Stomach (tissue), 8 donors: ENCODE measurements at regions not wholly inside any gene's neighbourhood (a gene's known extent, or its start where the extent isn't known, plus 50 kb on each side); places are given as distances from the start of the nearest gene placed in this dataset.

Experiments used
- DNase-seq, 2 donors: peaks; one replicate each; pipeline versions ENCODE4 v3.0.0 to v3.0.0-alpha.2; 2013 to 2019
- H3K27ac ChIP-seq, 5 donors: fragments of 200-600 bp in 4 of 5; sonication (generic) in 4 of 5; one replicate each; pipeline ENCODE4 v1.5.1; 2013 to 2019; ENCODE audit warnings: mild to moderate bottlenecking in 1 of 5, moderate library complexity in 1 of 5
- H3K27me3 ChIP-seq, 3 donors: fragments of 200-600 bp; sonication (generic); one replicate each; pipeline ENCODE4 v1.5.1; 2017 to 2019; ENCODE audit warnings: mixed run types in 1 of 3
- H3K36me3 ChIP-seq, 4 donors: fragments of 200-600 bp; sonication (generic); 1 replicate in 3 of 4; 2 replicates in 1 of 4; pipeline ENCODE4 v1.5.1; 2016 to 2019
- H3K4me1 ChIP-seq, 4 donors: fragments of 200-600 bp; sonication (generic); one replicate each; pipeline ENCODE4 v1.5.1; 2016 to 2019
- H3K4me3 ChIP-seq, 4 donors: fragments of 200-600 bp; sonication (generic) in 3 of 4; one replicate each; pipeline ENCODE4 v1.5.1; 2016 to 2019; ENCODE audit warnings: mild to moderate bottlenecking in 1 of 4
- H3K9me3 ChIP-seq, 4 donors: fragments of 200-600 bp; sonication (generic); one replicate each; pipeline ENCODE4 v1.5.1; 2016 to 2019
- CTCF ChIP-seq, 7 experiments: fragments of 450-650 bp in 4 of 7; fragments of 200-600 bp in 3 of 7; sonication (generic) in 3 of 7; IDR thresholded peaks; one replicate each; pipeline ENCODE4 v1.5.1; 2016 to 2019; ENCODE audit warnings: antibody characterized with exemption in 7 of 7, control low read depth in 2 of 7, mild to moderate bottlenecking in 1 of 7
- EP300 ChIP-seq: sonication (generic); formaldehyde crosslinking; IDR thresholded peaks from one replicate; pipeline ENCODE4 v1.6.1; 2017; ENCODE audit warnings: antibody characterized with exemption
- POLR2A ChIP-seq, 4 donors: fragments of 450-650 bp; IDR thresholded peaks; one replicate each; pipeline ENCODE4 v1.6.1; 2016; ENCODE audit warnings: antibody characterized with exemption in 4 of 4, control low read depth in 2 of 4, mild to moderate bottlenecking in 1 of 4, moderate library complexity in 1 of 4
- POLR2AphosphoS5 ChIP-seq, 3 donors: sonication (generic); formaldehyde crosslinking; IDR thresholded peaks; one replicate each; pipeline ENCODE4 v1.6.1; 2016; ENCODE audit warnings: antibody characterized with exemption in 3 of 3
- WGBS, 5 donors: extraction: QIAGEN DNeasy Blood & Tissue Kit in 3 of 5; methylation state at CpG; one replicate each; pipeline versions ENCODE4 v1.1.5 to v1.1.7; 2013 to 2018; 5-methylcytosine and 5-hydroxymethylcytosine counted together
- intact Hi-C: fragments of 100-400 bp; cut with DNase I; formaldehyde crosslinking; loops from one replicate; pipeline ENCODE4 v1.15.1; 2023; ENCODE audit warnings: low total_unique reads
- donor health status: healthy with polysubstance abuse.
- donor health status: Bipolar disorder and iron deficiency.
- donor health status: healthy.

DNA sequence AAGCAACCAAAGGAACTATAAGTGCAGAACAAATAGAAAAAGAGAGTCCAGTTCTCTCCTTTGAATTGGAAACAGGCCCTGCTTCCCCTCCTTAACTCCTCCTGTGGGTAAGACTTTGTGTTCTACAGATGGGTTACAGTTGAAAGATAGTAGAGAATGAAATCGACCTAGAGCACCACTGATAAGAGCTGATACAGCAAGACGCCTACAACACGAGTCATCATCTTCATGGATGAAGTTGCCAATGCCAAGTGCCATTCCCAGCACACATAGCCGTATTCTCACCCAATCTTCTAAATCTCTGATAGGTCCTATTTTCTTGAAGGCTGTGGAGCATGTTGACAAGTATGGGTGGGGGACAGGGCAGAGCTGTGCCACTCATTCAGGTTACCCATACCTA, 99.8 kb upstream of the CAMK1G start:
- DNase-seq = no peak
- Histone ChIP-seq H3K27me3 (no peaks in the 10 kb centered on the region), H3K4me1 (no peaks in the 10 kb centered on the region), H3K9me3 (no peaks in the 10 kb centered on the region), H3K27ac (no peak overlapping the region), H3K4me3 (no peak overlapping the region), H3K36me3 (no peaks in the 10 kb centered on the region)
- TF ChIP-seq EP300 (no peak), POLR2A (IDR thresholded peaks at IDR 0.05) (no peak), CTCF (IDR thresholded peaks at IDR 0.05) (no peak), POLR2AphosphoS5 (IDR thresholded peaks at IDR 0.05) (no peak)
- intact Hi-C loops = no loop called here
- 66 to 81% (median 76%) methylated on average over 4 of the region's 4 CpGs for WGBS, 5 donors

DNA sequence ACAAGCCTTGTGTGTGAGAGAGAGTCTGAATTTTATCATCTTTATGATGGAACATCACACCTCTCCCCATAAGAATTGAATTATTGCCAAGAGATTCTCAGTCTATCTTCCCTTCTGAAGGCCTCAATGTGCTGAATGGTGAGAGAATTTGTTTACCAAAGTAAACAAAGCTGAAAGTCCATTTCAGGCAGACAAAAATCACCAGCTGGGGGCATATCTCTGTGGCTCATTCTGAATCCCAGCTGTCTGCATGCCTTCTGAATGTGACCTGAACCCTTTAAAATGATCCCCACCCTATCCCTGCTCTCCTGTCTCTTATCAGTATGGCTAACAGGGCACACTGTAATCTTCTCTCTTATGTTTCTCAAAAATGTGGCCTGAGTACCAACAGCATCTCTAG, 99.1 kb upstream of the CAMK1G start:
- Histone ChIP-seq H3K27ac (no peak overlapping the region), H3K4me1 (no peaks in the 10 kb centered on the region), H3K27me3 (no peaks in the 10 kb centered on the region), H3K4me3 (no peak overlapping the region), H3K9me3 (no peaks in the 10 kb centered on the region), H3K36me3 (no peaks in the 10 kb centered on the region)
- DNase-seq = no peak
- intact Hi-C loops = no loop called here
- TF ChIP-seq POLR2AphosphoS5 (IDR thresholded peaks at IDR 0.05) (no peak), CTCF (IDR thresholded peaks at IDR 0.05) (no peak), POLR2A (IDR thresholded peaks at IDR 0.05) (no peak), EP300 (no peak)

- Histone ChIP-seq H3K27me3 (no peaks in the 10 kb centered on the region), H3K27ac (no peak overlapping the region), H3K9me3 (no peaks in the 10 kb centered on the region), H3K36me3 (no peaks in the 10 kb centered on the region), H3K4me3 (no peak overlapping the region), H3K4me1 (no peaks in the 10 kb centered on the region)
- DNase-seq = peak in 1 of 2 donors; percentile 72
- no peak for TF ChIP-seq POLR2A (IDR thresholded peaks at IDR 0.05)
- TF ChIP-seq POLR2AphosphoS5 (IDR thresholded peaks at IDR 0.05) = no peak
- TF ChIP-seq CTCF (IDR thresholded peaks at IDR 0.05) = no peak
- TF ChIP-seq EP300 = no peak
- intact Hi-C loops = no loop called here
- WGBS, 5 donors = 68 to 90% (median 81%) methylated on average over 2 of the region's 2 CpGs
Measured at GRCh38 chr1:209485167-209485566, 98.3 kb upstream of the CAMK1G start.

GRCh38 chr1:209485751-209486150, 97.8 kb upstream of the CAMK1G start:
- Histone ChIP-seq H3K36me3 (no peaks in the 10 kb centered on the region), H3K9me3 (no peaks in the 10 kb centered on the region), H3K27ac (no peak overlapping the region), H3K4me3 (no peak overlapping the region), H3K4me1 (no peaks in the 10 kb centered on the region), H3K27me3 (no peaks in the 10 kb centered on the region)
- intact Hi-C loops = no loop called here
- TF ChIP-seq EP300 = no peak
- WGBS, 5 donors = 74 to 83% (median 82%) methylated on average over 3 of the region's 3 CpGs
- no peak for DNase-seq

DNA sequence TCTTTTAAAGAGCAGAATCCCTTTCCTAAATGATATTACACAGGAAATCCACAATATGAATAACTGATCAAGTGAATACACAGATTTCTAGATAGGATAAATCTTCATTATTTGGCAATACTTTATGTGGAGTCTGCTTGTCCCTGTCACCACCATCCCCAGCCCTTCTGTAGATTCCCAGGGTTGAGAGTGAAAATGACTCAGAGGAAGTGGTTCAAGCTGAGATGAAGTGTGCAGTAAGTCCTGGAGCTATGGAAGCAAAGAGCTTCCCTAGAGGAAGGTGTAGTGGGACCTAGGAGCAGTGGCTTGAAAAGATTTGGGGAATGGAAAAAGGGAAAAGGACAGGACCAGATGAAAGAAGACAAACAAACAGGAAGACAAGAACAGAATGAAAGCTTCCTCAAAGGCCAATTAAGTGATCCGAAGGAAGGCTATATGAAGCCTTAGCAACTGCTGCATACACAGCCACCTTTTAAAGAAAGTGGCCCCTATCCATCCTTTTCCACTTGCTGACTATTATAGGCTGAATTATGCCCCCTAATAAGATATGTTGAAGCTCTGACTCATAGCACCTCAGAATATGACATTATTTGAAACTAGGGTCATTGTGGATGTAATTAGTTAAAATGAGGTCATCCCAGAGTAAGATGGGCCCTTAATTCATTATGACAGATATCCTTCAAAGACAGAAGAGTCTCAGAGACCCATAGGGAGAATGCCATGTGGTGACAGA, 96.5 kb upstream of the CAMK1G start:
- Histone ChIP-seq H3K9me3 (no peaks in the 10 kb centered on the region), H3K36me3 (no peaks in the 10 kb centered on the region), H3K27me3 (no peaks in the 10 kb centered on the region), H3K4me1 (no peaks in the 10 kb centered on the region), H3K27ac (no peak overlapping the region), H3K4me3 (no peak overlapping the region)
- 79 to 100% (median 100%) methylated on average over 1 of the region's 1 CpG for WGBS, 5 donors
- intact Hi-C loops = no loop called here
- TF ChIP-seq POLR2AphosphoS5 (IDR thresholded peaks at IDR 0.05) = no peak
- no peak for TF ChIP-seq CTCF (IDR thresholded peaks at IDR 0.05)
- no peak for TF ChIP-seq EP300
- no peak for TF ChIP-seq POLR2A (IDR thresholded peaks at IDR 0.05)
- DNase-seq = no peak
